Keratinocyte (primary cell): ENCODE measurements at regions not wholly inside any gene's neighbourhood (a gene's known extent, or its start where the extent isn't known, plus 50 kb on each side); places are given as distances from the start of the nearest gene placed in this dataset.

Experiments
- DNase-seq: peaks from one replicate; pipeline ENCODE4 v3.0.0-alpha.2; 2011; ENCODE audit warnings: low read depth, missing footprints, low spot score
- FAIRE-seq: peaks from 2 replicates; lab custom pipeline; 2011; peaks lifted over from hg19 to GRCh38; lab: Jason Lieb, UNC
- H2AFZ ChIP-seq: 2 replicates; pipeline ENCODE4 v1.6.0; 2012; ENCODE audit warnings: low read length, control low read depth, inconsistent platforms; ENCODE audit not compliant: control insufficient read depth
- H3K27ac ChIP-seq: 2 replicates; pipeline ENCODE4 v1.5.1; 2011; ENCODE audit warnings: low read length; ENCODE audit not compliant: control insufficient read depth, insufficient read depth
- H3K27me3 ChIP-seq: 3 replicates; pipeline ENCODE4 v1.6.0; 2011; ENCODE audit warnings: low read length; ENCODE audit not compliant: control insufficient read depth, insufficient read depth; ENCODE audit errors: extremely low read depth
- H3K36me3 ChIP-seq, 2 experiments: 2 replicates in 1 of 2; 3 replicates in 1 of 2; pipeline ENCODE4 v1.5.1; 2011; ENCODE audit warnings: low read length in 2 of 2, mild to moderate bottlenecking in 1 of 2; ENCODE audit not compliant: control insufficient read depth in 2 of 2, insufficient read depth in 2 of 2; ENCODE audit errors: extremely low read depth in 1 of 2
- H3K4me1 ChIP-seq: 3 replicates; pipeline ENCODE4 v1.5.1; 2011; ENCODE audit warnings: low read length; ENCODE audit not compliant: control insufficient read depth, insufficient read depth; ENCODE audit errors: extremely low read depth
- H3K4me2 ChIP-seq: 3 replicates; pipeline ENCODE4 v1.6.0; 2011; ENCODE audit warnings: low read depth, low read length; ENCODE audit not compliant: control insufficient read depth, insufficient read depth; ENCODE audit errors: extremely low read depth
- H3K4me3 ChIP-seq, 3 experiments: fragments of 200-600 bp in 1 of 3; sonication (generic) in 1 of 3; 2 replicates in 2 of 3; 3 replicates in 1 of 3; pipeline ENCODE4 v1.5.1; 2011 to 2016; ENCODE audit warnings: low read length in 3 of 3, mild to moderate bottlenecking in 3 of 3, control low read depth in 2 of 3, inconsistent platforms in 1 of 3, low read depth in 1 of 3, mixed read lengths in 1 of 3, mixed run types in 1 of 3, moderate library complexity in 1 of 3; ENCODE audit not compliant: control insufficient read depth in 2 of 3, insufficient read depth in 2 of 3; ENCODE audit errors: extremely low read depth in 1 of 3
- H3K79me2 ChIP-seq: 2 replicates; pipeline ENCODE4 v1.6.0; 2012; ENCODE audit warnings: low read length; ENCODE audit not compliant: control insufficient read depth, insufficient read depth
- H3K9ac ChIP-seq: 3 replicates; pipeline ENCODE4 v1.6.0; 2011; ENCODE audit warnings: low read length; ENCODE audit not compliant: control insufficient read depth, insufficient read depth; ENCODE audit errors: extremely low read depth
- H3K9me1 ChIP-seq: 3 replicates; pipeline ENCODE4 v1.6.0; 2011; ENCODE audit warnings: low read length; ENCODE audit not compliant: control insufficient read depth, insufficient read depth; ENCODE audit errors: extremely low read depth
- H3K9me3 ChIP-seq: 2 replicates; pipeline ENCODE4 v1.5.1; 2012; ENCODE audit warnings: low read depth, low read length; ENCODE audit not compliant: control insufficient read depth
- H4K20me1 ChIP-seq: 3 replicates; pipeline ENCODE4 v1.6.0; 2011; ENCODE audit warnings: low read length; ENCODE audit not compliant: control insufficient read depth, insufficient read depth; ENCODE audit errors: extremely low read depth
- CTCF ChIP-seq, 3 experiments: IDR thresholded peaks in 1 of 3; conservative IDR thresholded peaks in 1 of 3; optimal IDR thresholded peaks in 1 of 3; 2 replicates in 2 of 3; 3 replicates in 1 of 3; pipeline versions ENCODE3 to v1.5.1; 2011; ENCODE audit warnings: low read length in 3 of 3, mild to moderate bottlenecking in 3 of 3, moderate library complexity in 2 of 3, control low read depth in 1 of 3, inconsistent platforms in 1 of 3; ENCODE audit not compliant: insufficient read depth in 2 of 3; ENCODE audit errors: extremely low read depth in 1 of 3
- EZH2 ChIP-seq: IDR thresholded peaks from one replicate; pipeline ENCODE4 v1.6.1; 2012; ENCODE audit warnings: inconsistent platforms, mild to moderate bottlenecking, low read length, moderate library complexity
- dilution Hi-C: fragments of 300-500 bp; cut with MboI; formaldehyde crosslinking; loops from one replicate; pipeline ENCODE4 v1.7.0; 2020; ENCODE audit warnings: low sequenced_read_pairs; ENCODE audit not compliant: extremely low pct_ligation_motif_present

DNA sequence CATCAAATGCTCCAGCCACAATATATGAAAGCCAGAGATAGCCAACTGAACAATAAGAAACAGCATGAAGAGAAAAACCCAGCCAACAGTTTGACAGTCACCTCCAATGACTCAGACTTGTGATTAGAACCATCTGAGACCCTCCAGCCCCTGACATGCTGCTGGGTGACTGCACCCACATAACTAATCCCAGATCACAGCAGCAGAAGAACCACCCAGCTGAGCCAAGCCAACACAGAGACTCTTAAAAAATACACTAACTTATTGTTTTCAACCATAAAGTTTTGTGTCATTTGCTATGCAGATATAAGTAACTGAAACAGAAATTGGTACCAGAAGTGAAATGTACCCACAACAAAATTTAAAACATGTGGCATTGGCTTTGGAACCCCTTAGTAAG, 314.3 kb upstream of the DYNLRB2 start:
- FAIRE-seq (no peak), DNase-seq (no peak)
- peaks cover 6% of the 10 kb centered on the region for H3K4me1 ChIP-seq
- peaks cover 2% of the 10 kb centered on the region for H3K9me3 ChIP-seq
- H3K36me3 ChIP-seq: no peaks in the 10 kb centered on the region
- no peaks in the 10 kb centered on the region for H3K9me1 ChIP-seq
- H3K4me2 ChIP-seq: no peak overlapping the region
- no peaks in the 10 kb centered on the region for H3K79me2 ChIP-seq
- no peak overlapping the region for H2AFZ ChIP-seq
- TF ChIP-seq CTCF (optimal IDR thresholded peaks at IDR 0.05 in 1 of 3, IDR thresholded peaks at IDR 0.05 in 1 of 3, conservative IDR thresholded peaks at IDR 0.05 in 1 of 3; ENCODE audit: extremely low read depth in 1 of 3, insufficient read depth in 2 of 3, low read length in 3 of 3) (no peak), EZH2 (no peak)
- H3K27ac ChIP-seq: no peak overlapping the region
- dilution Hi-C loops: no loop called here
- no peak overlapping the region for H3K9ac ChIP-seq
- no peaks in the 10 kb centered on the region for H3K27me3 ChIP-seq
- no peaks in the 10 kb centered on the region for H4K20me1 ChIP-seq
- no peak overlapping the region for H3K4me3 ChIP-seq

DNA sequence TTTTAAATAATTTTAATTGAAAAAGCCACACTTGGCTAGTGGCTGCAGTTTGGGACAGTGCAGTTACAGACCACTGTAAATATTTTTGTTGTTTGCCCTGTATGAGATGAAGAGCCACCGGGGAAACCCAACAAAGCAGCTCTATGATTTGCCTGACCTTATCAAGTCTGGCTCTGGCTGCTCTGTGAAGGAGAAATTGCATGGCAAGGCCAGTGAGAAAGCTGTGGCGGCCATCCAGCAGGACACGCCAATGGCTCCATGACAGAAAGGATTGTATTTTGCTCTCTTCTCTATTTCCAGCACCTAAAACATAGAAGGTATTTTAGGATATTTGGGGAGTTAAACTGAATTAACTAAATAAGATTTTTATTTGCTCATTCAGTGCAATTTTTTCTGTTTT, 330.0 kb upstream of the DYNLRB2 start:
- Histone ChIP-seq H3K4me3 (no peak overlapping the region), H3K79me2 (no peaks in the 10 kb centered on the region), H3K9me3 (no peaks in the 10 kb centered on the region), H3K36me3 (no peaks in the 10 kb centered on the region), H3K27me3 (no peaks in the 10 kb centered on the region), H3K4me1 (peaks cover 7% of the 10 kb centered on the region), H3K4me2 (no peak overlapping the region), H3K27ac (no peak overlapping the region), H4K20me1 (no peaks in the 10 kb centered on the region), H3K9me1 (no peaks in the 10 kb centered on the region), H2AFZ (no peak overlapping the region), H3K9ac (no peak overlapping the region)
- FAIRE-seq (no peak), DNase-seq (no peak)
- TF ChIP-seq CTCF (optimal IDR thresholded peaks at IDR 0.05 in 1 of 3, IDR thresholded peaks at IDR 0.05 in 1 of 3, conservative IDR thresholded peaks at IDR 0.05 in 1 of 3; ENCODE audit: extremely low read depth in 1 of 3, insufficient read depth in 2 of 3, low read length in 3 of 3) (no peak), EZH2 (no peak)
- dilution Hi-C loops: no loop called here
